T-cell (primary cell): ENCODE measurements at regions not wholly inside any gene's neighbourhood (a gene's known extent, or its start where the extent isn't known, plus 50 kb on each side); places are given as distances from the start of the nearest gene placed in this dataset.
"Not testable (repeated sequence)": the region's sequence is repeated elsewhere in the genome, so short reads cannot be mapped to it uniquely, and the experiment has no call there.

Source experiments
- ATAC-seq, 4 experiments: fragments of 200-7000 bp in 3 of 4; fragments of 150-1000 bp in 1 of 4; cut with Tn5 transposase; replicated peaks in 1 of 4; 1 replicate in 3 of 4; 2 replicates in 1 of 4; pipeline ENCODE4 v1.10.0; 2021; ENCODE audit warnings: moderate library complexity in 3 of 4, mild to moderate bottlenecking in 2 of 4, moderate number of reproducible peaks in 1 of 4
- CTCF ChIA-PET, 2 donors: fragments of 300-600 bp; sonication (Branson Sonifier 250); formaldehyde crosslinking; loops; one replicate each; lab custom pipeline; 2022; ENCODE audit warnings: antibody characterized with exemption in 2 of 2; lab: Charles Lee
- POLR2A ChIA-PET, 2 donors: fragments of 300-600 bp; sonication (Branson Sonifier 250); formaldehyde crosslinking; loops; one replicate each; lab custom pipeline; 2022; ENCODE audit warnings: antibody characterized with exemption in 2 of 2; lab: Charles Lee
- DNase-seq, 35 experiments: peaks; one replicate each; pipeline versions ENCODE4 v3.0.0 to v3.0.0-alpha.2; 2013 to 2023
- H3K27ac ChIP-seq: one replicate; pipeline ENCODE4 v1.5.1; 2013; ENCODE audit warnings: low read length
- H3K27me3 ChIP-seq, 2 experiments: replicated peaks in 1 of 2; 1 replicate in 1 of 2; 2 replicates in 1 of 2; pipeline versions ENCODE4 v1.6.1 to v1.7.0; 2013; ENCODE audit warnings: low read length in 1 of 2, mixed read lengths in 1 of 2; ENCODE audit not compliant: control insufficient read depth in 2 of 2, insufficient read depth in 2 of 2; ENCODE audit errors: extremely low read depth in 1 of 2
- H3K36me3 ChIP-seq, 2 donors: 1 replicate in 1 of 2; 2 replicates in 1 of 2; pipeline versions ENCODE4 v1.6.1 to v1.7.0; 2013; ENCODE audit warnings: low read length in 1 of 2; ENCODE audit not compliant: control insufficient read depth in 2 of 2, insufficient read depth in 1 of 2; ENCODE audit errors: extremely low read depth in 1 of 2
- H3K4me1 ChIP-seq, 2 experiments: 1 replicate in 1 of 2; 2 replicates in 1 of 2; pipeline versions ENCODE4 v1.6.1 to v1.7.0; 2013; ENCODE audit warnings: low read length in 2 of 2, mixed read lengths in 1 of 2; ENCODE audit not compliant: insufficient read depth in 2 of 2, control insufficient read depth in 1 of 2; ENCODE audit errors: extremely low read depth in 1 of 2
- H3K4me3 ChIP-seq, 2 donors: 1 replicate in 1 of 2; 2 replicates in 1 of 2; pipeline versions ENCODE4 v1.5.1 to v1.7.0; 2013; ENCODE audit warnings: mild to moderate bottlenecking in 2 of 2, low read length in 1 of 2, moderate library complexity in 1 of 2; ENCODE audit not compliant: control insufficient read depth in 1 of 2; ENCODE audit errors: extremely low read depth in 1 of 2
- H3K9me3 ChIP-seq: 2 replicates; pipeline ENCODE4 v1.7.0; 2013
- H3K27ac Mint-ChIP-seq, 2 donors: one replicate each; pipeline ENCODE4 v1.8.0; 2020 to 2021; ENCODE audit warnings: mild to moderate bottlenecking in 2 of 2, mixed read lengths in 2 of 2
- H3K27me3 Mint-ChIP-seq, 2 donors: one replicate each; pipeline ENCODE4 v1.8.0; 2021 to 2022; ENCODE audit warnings: mixed read lengths in 2 of 2
- H3K36me3 Mint-ChIP-seq: one replicate; pipeline ENCODE4 v1.8.0; 2021; ENCODE audit warnings: mixed read lengths
- H3K4me1 Mint-ChIP-seq, 3 donors: one replicate each; pipeline ENCODE4 v1.8.0; 2020 to 2022; ENCODE audit warnings: mixed read lengths in 3 of 3, mild to moderate bottlenecking in 1 of 3
- H3K4me3 Mint-ChIP-seq, 3 donors: one replicate each; pipeline ENCODE4 v1.8.0; 2020 to 2022; ENCODE audit warnings: mild to moderate bottlenecking in 3 of 3, mixed read lengths in 3 of 3, moderate library complexity in 3 of 3
- H3K9me3 Mint-ChIP-seq, 3 donors: one replicate each; pipeline ENCODE4 v1.8.0; 2020 to 2022; ENCODE audit warnings: mixed read lengths in 3 of 3
- WGBS: methylation state at CpG from one replicate; pipeline ENCODE4 v1.1.5; 2013; ENCODE audit warnings: missing lambda C conversion rate; ENCODE audit not compliant: insufficient coverage; 5-methylcytosine and 5-hydroxymethylcytosine counted together

GRCh38 chr1:206310948-206311347 lies 107.6 kb downstream of the SRGAP2 start:
- H3K9me3 Mint-ChIP-seq, POLR2A ChIA-PET, H3K27me3 Mint-ChIP-seq, H3K9me3 ChIP-seq, ATAC-seq, H3K36me3 ChIP-seq, DNase-seq, H3K27ac ChIP-seq, H3K4me1 Mint-ChIP-seq, H3K27me3 ChIP-seq, H3K4me1 ChIP-seq, CTCF ChIA-PET, H3K4me3 ChIP-seq, H3K4me3 Mint-ChIP-seq, H3K27ac Mint-ChIP-seq, H3K36me3 Mint-ChIP-seq: not testable (repeated sequence)
- WGBS: no CpG with 5 or more reads among the region's 2 CpGs

GRCh38 chr1:206311611-206312273 lies 108.4 kb downstream of the SRGAP2 start:
- CTCF ChIA-PET, H3K27me3 Mint-ChIP-seq, H3K27ac ChIP-seq, ATAC-seq, DNase-seq, H3K4me3 ChIP-seq, POLR2A ChIA-PET, H3K9me3 ChIP-seq, H3K36me3 ChIP-seq, H3K4me3 Mint-ChIP-seq, H3K27ac Mint-ChIP-seq, H3K9me3 Mint-ChIP-seq, H3K36me3 Mint-ChIP-seq, H3K4me1 ChIP-seq, H3K27me3 ChIP-seq, H3K4me1 Mint-ChIP-seq: not testable (repeated sequence)
- WGBS: no CpG with 5 or more reads among the region's 7 CpGs

- H3K27ac ChIP-seq, H3K36me3 ChIP-seq, H3K9me3 ChIP-seq, H3K4me3 ChIP-seq, H3K36me3 Mint-ChIP-seq, H3K4me1 Mint-ChIP-seq, H3K27me3 ChIP-seq, H3K9me3 Mint-ChIP-seq, ATAC-seq, H3K4me1 ChIP-seq, H3K4me3 Mint-ChIP-seq, H3K27ac Mint-ChIP-seq, CTCF ChIA-PET, POLR2A ChIA-PET, DNase-seq, H3K27me3 Mint-ChIP-seq: not testable (repeated sequence)
- no CpG with 5 or more reads among the region's 6 CpGs for WGBS
These were observed 108.9 kb downstream of the SRGAP2 start for GRCh38 chr1:206312274-206312665.

- DNase-seq, H3K27me3 Mint-ChIP-seq, H3K27ac ChIP-seq, H3K4me1 Mint-ChIP-seq, H3K4me3 Mint-ChIP-seq, H3K9me3 ChIP-seq, H3K4me1 ChIP-seq, CTCF ChIA-PET, POLR2A ChIA-PET, H3K9me3 Mint-ChIP-seq, H3K4me3 ChIP-seq, H3K36me3 ChIP-seq, ATAC-seq, H3K36me3 Mint-ChIP-seq, H3K27me3 ChIP-seq, H3K27ac Mint-ChIP-seq: not testable (repeated sequence)
- WGBS: no CpG with 5 or more reads among the region's 6 CpGs
These were observed 111.8 kb downstream of the SRGAP2 start for GRCh38 chr1:206314951-206315636.

- not testable (repeated sequence) for DNase-seq, H3K27ac Mint-ChIP-seq, H3K4me3 Mint-ChIP-seq
These were observed 113.6 kb downstream of the SRGAP2 start for GRCh38 chr1:206316901-206317300.

GRCh38 chr1:206317878-206318514 lies 114.7 kb downstream of the SRGAP2 start:
- H3K9me3 ChIP-seq, H3K4me1 ChIP-seq, H3K27me3 Mint-ChIP-seq, H3K9me3 Mint-ChIP-seq, H3K4me3 Mint-ChIP-seq, ATAC-seq, POLR2A ChIA-PET, H3K27me3 ChIP-seq, H3K4me3 ChIP-seq, H3K36me3 ChIP-seq, H3K36me3 Mint-ChIP-seq, H3K27ac Mint-ChIP-seq, CTCF ChIA-PET, H3K4me1 Mint-ChIP-seq, H3K27ac ChIP-seq, DNase-seq: not testable (repeated sequence)
- WGBS: no CpG with 5 or more reads among the region's 5 CpGs

More at GRCh38 chr1:206316901-206317300, 113.6 kb downstream of the SRGAP2 start:
- H3K36me3 ChIP-seq, H3K9me3 Mint-ChIP-seq, H3K36me3 Mint-ChIP-seq, ATAC-seq, H3K4me3 ChIP-seq, H3K9me3 ChIP-seq, H3K4me1 Mint-ChIP-seq, CTCF ChIA-PET, H3K27me3 Mint-ChIP-seq, H3K27me3 ChIP-seq, H3K27ac ChIP-seq, POLR2A ChIA-PET, H3K4me1 ChIP-seq: not testable (repeated sequence)
- no CpG with 5 or more reads among the region's 4 CpGs for WGBS
